Epithelial cell of esophagus (primary cell): ENCODE measurements at regions not wholly inside any gene's neighbourhood (a gene's known extent, or its start where the extent isn't known, plus 50 kb on each side); places are given as distances from the start of the nearest gene placed in this dataset.

Experiments
- DNase-seq: peaks from one replicate; pipeline ENCODE4 v3.0.0; 2010; ENCODE audit warnings: low read depth
- H3K4me3 ChIP-seq: 2 replicates; pipeline ENCODE4 v1.5.1; 2011; ENCODE audit warnings: mild to moderate bottlenecking, low read length, control low read depth
- CTCF ChIP-seq: IDR thresholded peaks from 2 replicates; pipeline ENCODE4 v1.5.1; 2011; ENCODE audit warnings: low read depth, mild to moderate bottlenecking, low read length, control low read depth, inconsistent platforms; ENCODE audit not compliant: insufficient read depth; ENCODE audit errors: missing control alignments

DNA sequence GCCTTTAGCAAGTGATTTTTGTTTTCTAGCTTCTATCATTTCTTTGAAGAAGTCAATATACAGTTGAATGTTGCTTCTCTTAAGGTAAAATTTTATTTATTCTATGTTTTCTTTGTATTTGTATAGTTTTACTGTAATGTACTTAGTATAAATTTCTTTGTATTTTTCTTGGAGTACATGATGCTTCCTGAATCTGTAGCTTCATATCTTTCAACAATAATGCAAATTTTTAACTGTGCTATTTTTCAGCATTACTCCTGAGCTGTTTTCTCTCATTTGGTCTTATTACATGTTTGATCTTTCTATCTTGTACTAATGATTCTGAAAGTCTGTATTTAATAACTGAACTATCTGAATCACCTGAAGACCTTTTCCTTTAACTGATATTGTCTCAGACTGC lies 253.9 kb upstream of the NXPH2 start:
- DNase-seq, result no peak
- TF ChIP-seq CTCF, result no peak
- H3K4me3 ChIP-seq, result no peak overlapping the region

DNA sequence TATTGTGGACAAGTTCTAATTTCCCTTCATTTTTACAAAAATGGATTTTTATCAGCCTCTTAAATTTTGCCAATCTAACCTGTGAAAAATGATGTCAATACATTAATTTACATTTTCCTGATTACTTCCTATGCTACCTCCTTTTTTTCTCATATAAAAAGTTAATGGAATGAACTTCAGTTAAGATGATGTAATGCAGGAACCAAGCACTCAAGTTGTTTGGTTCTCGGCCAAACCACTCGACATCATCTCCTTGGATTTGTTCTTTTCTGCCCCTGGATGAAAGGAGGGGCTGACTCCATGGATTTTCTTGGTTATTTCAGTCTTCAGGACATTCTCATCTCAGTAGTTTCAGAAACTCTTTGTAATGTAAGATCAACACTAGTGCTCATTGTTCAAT lies 253.1 kb upstream of the NXPH2 start:
- H3K4me3 ChIP-seq, result no peak overlapping the region
- DNase-seq, result peak; percentile 39
- TF ChIP-seq CTCF, result no peak

DNA sequence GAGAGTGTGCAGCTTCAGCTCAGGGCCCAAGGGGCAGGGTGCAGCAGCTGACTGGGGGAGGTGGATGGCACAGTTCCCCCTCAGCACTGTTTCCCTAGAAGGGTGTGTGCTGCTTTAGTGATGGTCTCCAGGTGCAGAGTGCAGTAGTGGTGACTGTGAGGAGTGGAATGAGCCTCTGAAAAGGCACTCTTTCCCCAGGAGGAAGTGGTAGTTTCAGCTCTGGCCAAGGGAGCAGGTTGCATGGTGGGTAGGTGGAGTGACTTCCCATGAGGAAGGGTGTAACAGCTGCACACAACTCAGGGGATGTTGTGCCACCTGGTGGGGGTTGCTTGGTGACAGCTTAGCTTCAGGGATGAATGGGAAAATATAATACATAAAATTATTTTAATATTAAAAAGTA lies 251.5 kb upstream of the NXPH2 start:
- DNase-seq, result peak; percentile 53
- H3K4me3 ChIP-seq, result no peak overlapping the region
- peak; percentile 37 for TF ChIP-seq CTCF

DNA sequence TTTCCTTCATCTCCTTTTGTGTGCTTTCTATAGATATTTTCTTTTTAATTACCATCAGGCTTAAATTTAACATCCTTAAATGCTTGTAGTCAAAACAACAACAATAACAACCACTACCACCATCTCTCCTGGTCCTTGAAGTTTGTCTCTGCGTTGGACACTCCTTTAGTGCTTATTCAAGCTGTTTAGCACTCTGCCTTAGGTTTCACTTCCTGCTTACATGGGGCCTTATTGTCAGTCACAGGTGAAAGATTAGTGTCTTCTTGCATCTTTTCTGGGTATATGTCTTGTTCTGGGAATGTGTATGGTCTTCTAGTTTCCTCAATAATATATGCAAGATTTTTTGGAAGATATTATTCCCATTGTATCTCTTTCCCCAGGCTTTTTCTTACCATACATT lies 240.1 kb upstream of the NXPH2 start:
- DNase-seq, result no peak
- H3K4me3 ChIP-seq, result no peak overlapping the region
- no peak for TF ChIP-seq CTCF

- no peak for DNase-seq
- no peak overlapping the region for H3K4me3 ChIP-seq
- no peak for TF ChIP-seq CTCF
Measured at GRCh38 chr2:139018252-139018651, 238.1 kb upstream of the NXPH2 start.

DNA sequence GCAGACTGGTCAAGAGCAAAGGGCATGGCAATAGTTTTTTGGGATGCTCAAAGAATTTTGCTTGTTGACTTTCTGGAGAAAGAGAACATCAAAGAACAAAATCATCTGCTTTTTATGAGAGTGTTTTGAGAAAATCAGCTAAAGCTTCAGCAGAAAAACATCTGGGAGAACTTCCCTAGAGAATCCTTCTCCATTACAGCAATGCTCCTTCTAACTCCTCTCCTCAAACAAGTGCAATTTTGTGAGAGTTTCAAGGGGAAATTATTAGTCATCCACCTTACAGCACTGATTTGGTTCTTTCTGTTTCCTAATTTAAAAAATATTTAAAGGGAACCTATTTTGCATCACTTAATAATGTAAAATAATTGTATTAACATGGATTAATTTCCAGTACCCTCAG lies 226.9 kb upstream of the NXPH2 start:
- H3K4me3 ChIP-seq, result no peak overlapping the region
- no peak for DNase-seq
- TF ChIP-seq CTCF, result no peak

DNA sequence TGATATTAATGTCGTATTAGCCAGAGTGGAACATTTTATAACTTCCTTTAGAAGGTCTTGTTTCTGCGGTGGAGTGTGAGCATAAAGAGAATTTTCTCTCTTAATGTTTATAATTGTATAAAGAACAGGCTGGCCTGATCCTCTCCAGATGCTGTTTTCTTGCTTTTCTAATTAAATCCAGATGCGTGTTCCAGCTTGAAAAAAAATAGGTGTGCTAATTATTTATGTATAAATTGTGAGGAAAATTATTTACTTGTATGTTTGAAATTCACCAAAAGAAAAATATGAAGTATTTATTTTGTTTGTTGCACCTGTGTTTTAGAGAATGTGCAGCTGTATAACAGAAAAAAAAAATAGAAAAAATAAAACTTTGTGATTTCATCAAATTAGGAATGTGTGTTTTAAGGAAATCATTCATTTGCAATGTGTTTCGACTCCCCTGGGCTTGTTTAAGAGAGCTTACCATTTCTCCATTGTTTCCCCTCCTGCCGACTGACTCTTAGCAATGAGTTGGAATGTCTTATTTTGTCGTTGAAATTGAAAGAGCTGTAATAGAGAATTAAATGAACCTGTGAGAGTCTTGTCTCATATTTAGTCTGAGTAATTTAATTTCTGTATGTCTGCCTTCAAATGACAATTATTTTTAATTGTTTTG lies 220.1 kb upstream of the NXPH2 start:
- DNase-seq, result no peak
- no peak for TF ChIP-seq CTCF
- H3K4me3 ChIP-seq, result no peak overlapping the region
